ENCODE measurements at regions not wholly inside any gene's neighbourhood (a gene's known extent, or its start where the extent isn't known, plus 50 kb on each side); places are given as distances from the start of the nearest gene placed in this dataset.

GRCh38 chr4:44545781-44546180 is 97.2 kb upstream of the KCTD8 start:
- Mint-ChIP-seq H3K9me3 (ENCODE audit: unreplicated experiment) (no peaks in the 10 kb centered on the region), H3K36me3 (ENCODE audit: insufficient read depth, unreplicated experiment) (no peaks in the 10 kb centered on the region), H3K27ac (ENCODE audit: low read depth, unreplicated experiment) (no peak overlapping the region), H3K4me3 (ENCODE audit: unreplicated experiment) (no peak overlapping the region), H3K27me3 (ENCODE audit: insufficient read depth, unreplicated experiment) (no peaks in the 10 kb centered on the region), H3K4me1 (ENCODE audit: insufficient read depth, unreplicated experiment) (no peaks in the 10 kb centered on the region)
- intact Hi-C loops (cut with micrococcal nuclease): no loop called here
- ChIA-PET POLR2A (no interaction called here), CTCF (interaction anchor here (0.6 kb wide), 1 partner anchor 735 kb away, joined by 3 read pairs; no protein-coding TSS in a partner anchor)
- no peak for DNase-seq (ENCODE audit: unreplicated experiment)
- TF ChIP-seq, protein P1, sequence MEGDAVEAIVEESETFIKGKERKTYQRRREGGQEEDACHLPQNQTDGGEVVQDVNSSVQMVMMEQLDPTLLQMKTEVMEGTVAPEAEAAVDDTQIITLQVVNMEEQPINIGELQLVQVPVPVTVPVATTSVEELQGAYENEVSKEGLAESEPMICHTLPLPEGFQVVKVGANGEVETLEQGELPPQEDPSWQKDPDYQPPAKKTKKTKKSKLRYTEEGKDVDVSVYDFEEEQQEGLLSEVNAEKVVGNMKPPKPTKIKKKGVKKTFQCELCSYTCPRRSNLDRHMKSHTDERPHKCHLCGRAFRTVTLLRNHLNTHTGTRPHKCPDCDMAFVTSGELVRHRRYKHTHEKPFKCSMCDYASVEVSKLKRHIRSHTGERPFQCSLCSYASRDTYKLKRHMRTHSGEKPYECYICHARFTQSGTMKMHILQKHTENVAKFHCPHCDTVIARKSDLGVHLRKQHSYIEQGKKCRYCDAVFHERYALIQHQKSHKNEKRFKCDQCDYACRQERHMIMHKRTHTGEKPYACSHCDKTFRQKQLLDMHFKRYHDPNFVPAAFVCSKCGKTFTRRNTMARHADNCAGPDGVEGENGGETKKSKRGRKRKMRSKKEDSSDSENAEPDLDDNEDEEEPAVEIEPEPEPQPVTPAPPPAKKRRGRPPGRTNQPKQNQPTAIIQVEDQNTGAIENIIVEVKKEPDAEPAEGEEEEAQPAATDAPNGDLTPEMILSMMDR (IDR thresholded peaks at IDR 0.05; ENCODE audit: unreplicated experiment): no peak
- no TSS peak for BruUV-seq (replicated peaks)

GRCh38 chr4:44544158-44544557 is 95.5 kb upstream of the KCTD8 start:
- no peak for DNase-seq (ENCODE audit: unreplicated experiment)
- no peaks in the 10 kb centered on the region for H3K27me3 Mint-ChIP-seq (ENCODE audit: insufficient read depth, unreplicated experiment)
- H3K27ac Mint-ChIP-seq (ENCODE audit: low read depth, unreplicated experiment): no peak overlapping the region
- no peaks in the 10 kb centered on the region for H3K9me3 Mint-ChIP-seq (ENCODE audit: unreplicated experiment)
- ChIA-PET CTCF (no interaction called here), POLR2A (interaction anchor here (1.2 kb wide), 1 partner anchor 12 kb away, joined by 3 read pairs; no protein-coding TSS in a partner anchor)
- intact Hi-C loops (cut with micrococcal nuclease): no loop called here
- no peak overlapping the region for H3K4me3 Mint-ChIP-seq (ENCODE audit: unreplicated experiment)
- H3K36me3 Mint-ChIP-seq (ENCODE audit: insufficient read depth, unreplicated experiment): no peaks in the 10 kb centered on the region
- no TSS peak for BruUV-seq (replicated peaks)
- H3K4me1 Mint-ChIP-seq (ENCODE audit: insufficient read depth, unreplicated experiment): no peaks in the 10 kb centered on the region
- TF ChIP-seq, protein P1 (IDR thresholded peaks at IDR 0.05; ENCODE audit: unreplicated experiment): no peak

DNA sequence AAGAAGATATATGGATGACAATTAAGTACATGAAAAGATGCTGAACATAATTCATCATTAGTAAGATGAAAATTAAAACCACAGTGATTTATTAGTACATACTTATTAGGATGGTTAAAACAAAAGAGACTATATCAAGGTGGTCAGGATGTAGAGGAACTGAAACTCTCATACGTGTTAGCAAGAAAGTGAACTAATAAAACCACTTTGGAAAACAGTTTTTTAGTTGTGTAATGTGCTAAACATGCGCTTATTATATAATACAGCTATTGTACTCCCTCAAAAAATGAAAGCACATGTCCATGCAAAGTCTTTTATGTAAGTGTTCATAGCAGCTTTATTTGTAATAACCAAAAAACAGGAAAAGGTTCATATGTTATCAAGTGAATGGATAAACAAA is 89.9 kb upstream of the KCTD8 start:
- Mint-ChIP-seq H3K36me3 (ENCODE audit: insufficient read depth, unreplicated experiment) (no peaks in the 10 kb centered on the region), H3K4me3 (ENCODE audit: unreplicated experiment) (no peak overlapping the region), H3K27ac (ENCODE audit: low read depth, unreplicated experiment) (no peak overlapping the region), H3K9me3 (ENCODE audit: unreplicated experiment) (no peaks in the 10 kb centered on the region), H3K4me1 (ENCODE audit: insufficient read depth, unreplicated experiment) (no peaks in the 10 kb centered on the region), H3K27me3 (ENCODE audit: insufficient read depth, unreplicated experiment) (no peaks in the 10 kb centered on the region)
- TF ChIP-seq, protein P1 (IDR thresholded peaks at IDR 0.05; ENCODE audit: unreplicated experiment): no peak
- no peak for DNase-seq (ENCODE audit: unreplicated experiment)
- ChIA-PET POLR2A (interaction anchor here (0.6 kb wide), 2 partner anchors 1057 to 1264 kb away, joined by 3 read pairs; no protein-coding TSS in a partner anchor), CTCF (no interaction called here)
- intact Hi-C loops (cut with micrococcal nuclease): no loop called here
- no TSS peak for BruUV-seq (replicated peaks)

- no peak overlapping the region for H3K4me3 Mint-ChIP-seq (ENCODE audit: unreplicated experiment)
- intact Hi-C loops (cut with micrococcal nuclease): no loop called here
- no peak for DNase-seq (ENCODE audit: unreplicated experiment)
- no peaks in the 10 kb centered on the region for H3K36me3 Mint-ChIP-seq (ENCODE audit: insufficient read depth, unreplicated experiment)
- no peak overlapping the region for H3K27ac Mint-ChIP-seq (ENCODE audit: low read depth, unreplicated experiment)
- BruUV-seq (replicated peaks): no TSS peak
- POLR2A ChIA-PET: interaction anchor here (0.9 kb wide), 1 partner anchor 11 kb away, joined by 3 read pairs; no protein-coding TSS in a partner anchor
- no peaks in the 10 kb centered on the region for H3K27me3 Mint-ChIP-seq (ENCODE audit: insufficient read depth, unreplicated experiment)
- CTCF ChIA-PET: no interaction called here
- no peaks in the 10 kb centered on the region for H3K4me1 Mint-ChIP-seq (ENCODE audit: insufficient read depth, unreplicated experiment)
- TF ChIP-seq, protein P1 (IDR thresholded peaks at IDR 0.05; ENCODE audit: unreplicated experiment): no peak
- no peaks in the 10 kb centered on the region for H3K9me3 Mint-ChIP-seq (ENCODE audit: unreplicated experiment)
Observed at GRCh38 chr4:44535981-44536380, 87.4 kb upstream of the KCTD8 start.
